ENCODE measurements at regions not wholly inside any gene's neighbourhood (a gene's known extent, or its start where the extent isn't known, plus 50 kb on each side); places are given as distances from the start of the nearest gene placed in this dataset.

- TF ChIP-seq ZBTB21 (tag by site-specific recombination; IDR thresholded peaks at IDR 0.05) (no peak), SETDB1 (IDR thresholded peaks at IDR 0.05; ENCODE audit: insufficient read length, low read length) (no peak)
These were observed 530.2 kb downstream of the PTPRC start (continued) for GRCh38 chr1:199168888-199169585.

- no peaks in the 10 kb centered on the region for H3K4me1 ChIP-seq (ENCODE audit: control insufficient read depth, insufficient read depth, low read length)
- TF ChIP-seq HOXC10 (CRISPR knock-in tag; IDR thresholded peaks at IDR 0.05) (no peak), ZNF10 (tag by site-specific recombination; IDR thresholded peaks at IDR 0.05) (no peak), ZNF76 (tag by site-specific recombination; IDR thresholded peaks at IDR 0.05; ENCODE audit: borderline replicate concordance, low read depth) (no peak), ZNF398 (tag by site-specific recombination; IDR thresholded peaks at IDR 0.05) (no peak), ZNF449 (tag by site-specific recombination; IDR thresholded peaks at IDR 0.05) (no peak), ZNF677 (tag by site-specific recombination; IDR thresholded peaks at IDR 0.05) (no peak), BCL11B (tag by site-specific recombination; IDR thresholded peaks at IDR 0.05; ENCODE audit: low read depth) (no peak), ELK4 (IDR thresholded peaks at IDR 0.05; ENCODE audit: borderline replicate concordance, low read depth, low read length) (no peak), ZNF600 (tag by site-specific recombination; IDR thresholded peaks at IDR 0.05) (no peak), IKZF3 (tag by site-specific recombination; IDR thresholded peaks at IDR 0.05) (no peak), KLF7 (tag by site-specific recombination; IDR thresholded peaks at IDR 0.05; ENCODE audit: borderline replicate concordance) (no peak), ZSCAN23 (tag by site-specific recombination; IDR thresholded peaks at IDR 0.05) (no peak), ZSCAN16 (tag by site-specific recombination; IDR thresholded peaks at IDR 0.05) (no peak), ZNF341 (tag by site-specific recombination; IDR thresholded peaks at IDR 0.05; ENCODE audit: low read depth) (no peak), ZNF335 (tag by site-specific recombination; conservative IDR thresholded peaks at IDR 0.05) (no peak), ZNF354C (tag by site-specific recombination; IDR thresholded peaks at IDR 0.05; ENCODE audit: borderline replicate concordance, low read depth) (no peak), GLIS1 (tag by site-specific recombination; IDR thresholded peaks at IDR 0.05) (no peak), ZNF791 (tag by site-specific recombination; IDR thresholded peaks at IDR 0.05) (no peak), GFI1B (tag by site-specific recombination; IDR thresholded peaks at IDR 0.05) (no peak), HOXD13 (CRISPR knock-in tag; IDR thresholded peaks at IDR 0.05; ENCODE audit: borderline replicate concordance) (no peak)
- no peaks in the 10 kb centered on the region for H3K36me3 ChIP-seq (ENCODE audit: control insufficient read depth in 2 of 2, insufficient read depth in 1 of 2, low read length in 2 of 2)
- no peak overlapping the region for H3K27ac ChIP-seq (ENCODE audit: extremely low read depth, low read depth, low read length)
- CTCF ChIA-PET: no interaction called here
- H3K4me3 ChIP-seq (ENCODE audit: low read depth, low read length): no peak overlapping the region
- POLR2A ChIA-PET: no interaction called here
- no peaks in the 10 kb centered on the region for H3K9me3 ChIP-seq (ENCODE audit: control insufficient read depth, insufficient read depth, low read depth, low read length)
These were observed 531.9 kb downstream of the PTPRC start for GRCh38 chr1:199170711-199171110.

Measured in HEK293 (cell line).